Progenitor cell of endocrine pancreas (in vitro differentiated cells): ENCODE measurements at regions not wholly inside any gene's neighbourhood (a gene's known extent, or its start where the extent isn't known, plus 50 kb on each side); places are given as distances from the start of the nearest gene placed in this dataset.

ENCODE experiments used
- DNase-seq: peaks from one replicate; pipeline ENCODE4 v3.0.0; 2021; ENCODE audit warnings: low spot score; ENCODE audit not compliant: unreplicated experiment
- H3K27ac Mint-ChIP-seq: 2 replicates; pipeline ENCODE4 v1.8.0; 2021; ENCODE audit warnings: mild to moderate bottlenecking, moderate library complexity, mixed read lengths
- H3K27me3 Mint-ChIP-seq: 2 replicates; pipeline ENCODE4 v1.8.0; 2021; ENCODE audit warnings: mixed read lengths
- H3K36me3 Mint-ChIP-seq: 2 replicates; pipeline ENCODE4 v1.8.0; 2022; ENCODE audit warnings: mixed read lengths; ENCODE audit not compliant: insufficient read depth
- H3K4me1 Mint-ChIP-seq: 2 replicates; pipeline ENCODE4 v1.8.0; 2021; ENCODE audit warnings: low read depth, mixed read lengths
- H3K4me3 Mint-ChIP-seq: 2 replicates; pipeline ENCODE4 v1.8.0; 2021; ENCODE audit warnings: low read depth, mild to moderate bottlenecking, moderate library complexity, mixed read lengths
- H3K9me3 Mint-ChIP-seq: 2 replicates; pipeline ENCODE4 v1.8.0; 2021; ENCODE audit warnings: low read depth, mixed read lengths
- CTCF ChIP-seq: fragments of 200-600 bp; sonication (generic); IDR thresholded peaks from one replicate; pipeline ENCODE4 v1.5.0; 2021; ENCODE audit warnings: antibody characterized with exemption, mild to moderate bottlenecking; ENCODE audit not compliant: unreplicated experiment

- H3K4me1 Mint-ChIP-seq = peaks cover 1% of the 10 kb centered on the region
- no peaks in the 10 kb centered on the region for H3K36me3 Mint-ChIP-seq
- H3K4me3 Mint-ChIP-seq = no peak overlapping the region
- no peak for TF ChIP-seq CTCF
- no peak overlapping the region for H3K27ac Mint-ChIP-seq
- peaks cover 2% of the 10 kb centered on the region for H3K9me3 Mint-ChIP-seq
- no peaks in the 10 kb centered on the region for H3K27me3 Mint-ChIP-seq
- no peak for DNase-seq
Measured at GRCh38 chr3:117743993-117744392, 1034.4 kb downstream of the TUSC7 start.

- no peak for DNase-seq
- H3K9me3 Mint-ChIP-seq = peaks cover 2% of the 10 kb centered on the region
- peaks cover 1% of the 10 kb centered on the region for H3K4me1 Mint-ChIP-seq
- H3K27me3 Mint-ChIP-seq = no peaks in the 10 kb centered on the region
- H3K27ac Mint-ChIP-seq = no peak overlapping the region
- H3K4me3 Mint-ChIP-seq = no peak overlapping the region
- no peak for TF ChIP-seq CTCF
- no peaks in the 10 kb centered on the region for H3K36me3 Mint-ChIP-seq
Measured at GRCh38 chr3:117744935-117745334, 1035.4 kb downstream of the TUSC7 start.

- Mint-ChIP-seq H3K27ac (no peak overlapping the region), H3K4me3 (no peak overlapping the region), H3K27me3 (no peaks in the 10 kb centered on the region), H3K9me3 (peaks cover 2% of the 10 kb centered on the region), H3K4me1 (peaks cover 1% of the 10 kb centered on the region), H3K36me3 (no peaks in the 10 kb centered on the region)
- TF ChIP-seq CTCF = no peak
- DNase-seq = no peak
Measured at GRCh38 chr3:117745516-117745915, 1035.9 kb downstream of the TUSC7 start.

- no peak for TF ChIP-seq CTCF
- no peak for DNase-seq
- Mint-ChIP-seq H3K4me3 (no peak overlapping the region), H3K27me3 (no peaks in the 10 kb centered on the region), H3K36me3 (no peaks in the 10 kb centered on the region), H3K4me1 (peaks cover 1% of the 10 kb centered on the region), H3K9me3 (peaks cover 2% of the 10 kb centered on the region), H3K27ac (no peak overlapping the region)
Measured at GRCh38 chr3:117746066-117746465, 1036.5 kb downstream of the TUSC7 start.

GRCh38 chr3:117748131-117748530 lies 1038.6 kb downstream of the TUSC7 start:
- no peaks in the 10 kb centered on the region for H3K27me3 Mint-ChIP-seq
- no peaks in the 10 kb centered on the region for H3K36me3 Mint-ChIP-seq

More at GRCh38 chr3:117748131-117748530, 1038.6 kb downstream of the TUSC7 start:
- no peak for DNase-seq
- peaks cover 2% of the 10 kb centered on the region for H3K9me3 Mint-ChIP-seq
- TF ChIP-seq CTCF = no peak
- no peak overlapping the region for H3K4me3 Mint-ChIP-seq
- peaks cover 1% of the 10 kb centered on the region for H3K4me1 Mint-ChIP-seq
- H3K27ac Mint-ChIP-seq = no peak overlapping the region
